Fibroblast of lung (primary cell): ENCODE measurements at regions not wholly inside any gene's neighbourhood (a gene's known extent, or its start where the extent isn't known, plus 50 kb on each side); places are given as distances from the start of the nearest gene placed in this dataset.
"Not testable (repeated sequence)": the region's sequence is repeated elsewhere in the genome, so short reads cannot be mapped to it uniquely, and the experiment has no call there.

Source experiments
- EZH2 ChIP-seq: IDR thresholded peaks from 2 replicates; pipeline ENCODE4 v1.5.1; 2012; ENCODE audit warnings: low read length, control low read depth, mild to moderate bottlenecking; ENCODE audit errors: missing control alignments
- TF ChIP-seq, protein P1 (sequence below), 2 donors: IDR thresholded peaks in 1 of 2; conservative IDR thresholded peaks in 1 of 2; 1 replicate in 1 of 2; 2 replicates in 1 of 2; pipeline ENCODE4 v1.5.1; 2011 to 2012; ENCODE audit warnings: low read length in 2 of 2, control low read depth in 1 of 2, inconsistent platforms in 1 of 2, low read depth in 1 of 2, mild to moderate bottlenecking in 1 of 2

DNA sequence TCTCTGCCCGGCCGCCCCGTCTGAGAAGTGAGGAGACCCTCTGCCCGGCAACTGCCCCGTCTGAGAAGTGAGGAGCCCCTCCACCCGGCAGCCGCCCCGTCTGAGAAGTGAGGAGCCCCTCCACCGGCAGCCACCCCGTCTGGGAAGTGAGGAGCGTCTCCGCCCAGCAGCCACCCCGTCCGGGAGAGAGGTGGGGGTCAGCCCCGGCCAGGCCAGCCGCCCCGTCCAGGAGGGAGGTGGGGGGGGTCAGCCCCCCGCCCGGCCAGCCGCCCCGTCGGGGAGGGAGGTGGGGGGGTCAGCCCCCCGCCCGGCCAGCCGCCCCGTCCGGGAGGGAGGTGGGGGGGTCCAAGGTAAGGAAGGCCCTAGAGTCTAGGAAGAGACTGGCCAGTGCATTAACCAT lies 53.2 kb upstream of the LANCL2 start:
- TF ChIP-seq, protein P1, sequence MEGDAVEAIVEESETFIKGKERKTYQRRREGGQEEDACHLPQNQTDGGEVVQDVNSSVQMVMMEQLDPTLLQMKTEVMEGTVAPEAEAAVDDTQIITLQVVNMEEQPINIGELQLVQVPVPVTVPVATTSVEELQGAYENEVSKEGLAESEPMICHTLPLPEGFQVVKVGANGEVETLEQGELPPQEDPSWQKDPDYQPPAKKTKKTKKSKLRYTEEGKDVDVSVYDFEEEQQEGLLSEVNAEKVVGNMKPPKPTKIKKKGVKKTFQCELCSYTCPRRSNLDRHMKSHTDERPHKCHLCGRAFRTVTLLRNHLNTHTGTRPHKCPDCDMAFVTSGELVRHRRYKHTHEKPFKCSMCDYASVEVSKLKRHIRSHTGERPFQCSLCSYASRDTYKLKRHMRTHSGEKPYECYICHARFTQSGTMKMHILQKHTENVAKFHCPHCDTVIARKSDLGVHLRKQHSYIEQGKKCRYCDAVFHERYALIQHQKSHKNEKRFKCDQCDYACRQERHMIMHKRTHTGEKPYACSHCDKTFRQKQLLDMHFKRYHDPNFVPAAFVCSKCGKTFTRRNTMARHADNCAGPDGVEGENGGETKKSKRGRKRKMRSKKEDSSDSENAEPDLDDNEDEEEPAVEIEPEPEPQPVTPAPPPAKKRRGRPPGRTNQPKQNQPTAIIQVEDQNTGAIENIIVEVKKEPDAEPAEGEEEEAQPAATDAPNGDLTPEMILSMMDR (conservative IDR thresholded peaks at IDR 0.05 in 1 of 2, IDR thresholded peaks at IDR 0.05 in 1 of 2; ENCODE audit: low read depth in 1 of 2, low read length in 2 of 2): not testable (repeated sequence)
- not testable (repeated sequence) for TF ChIP-seq EZH2
